MM.1S (cell line): ENCODE measurements at regions not wholly inside any gene's neighbourhood (a gene's known extent, or its start where the extent isn't known, plus 50 kb on each side); places are given as distances from the start of the nearest gene placed in this dataset.

Experiments
- DNase-seq: peaks from one replicate; pipeline ENCODE4 v3.0.0-alpha.2; 2015
- H2AFZ ChIP-seq: fragments of 300-600 bp; sonication (generic); 2 replicates; pipeline ENCODE4 v1.6.0; 2016; ENCODE audit warnings: antibody characterized with exemption, low read length
- H3F3A ChIP-seq: fragments of 300-600 bp; sonication (generic); 2 replicates; pipeline ENCODE4 v1.6.1; 2016; ENCODE audit warnings: mild to moderate bottlenecking, antibody characterized with exemption, low read length, moderate library complexity, mixed read lengths; ENCODE audit not compliant: insufficient read depth
- H3K27ac ChIP-seq: fragments of 300-600 bp; sonication (generic); 2 replicates; pipeline ENCODE4 v1.5.1; 2016; ENCODE audit warnings: mild to moderate bottlenecking, low read length
- H3K27me3 ChIP-seq: fragments of 300-600 bp; sonication (generic); replicated peaks from 2 replicates; pipeline ENCODE4 v1.6.0; 2016; ENCODE audit warnings: low read length; ENCODE audit not compliant: insufficient read depth
- H3K36me3 ChIP-seq: fragments of 300-600 bp; sonication (generic); replicated peaks from 2 replicates; pipeline ENCODE4 v1.6.1; 2016; ENCODE audit warnings: mild to moderate bottlenecking, low read length, mixed read lengths; ENCODE audit not compliant: insufficient read depth
- H3K4me1 ChIP-seq: fragments of 300-600 bp; sonication (generic); 2 replicates; pipeline ENCODE4 v1.6.1; 2016; ENCODE audit warnings: low read length, mixed read lengths
- H3K4me2 ChIP-seq: fragments of 300-600 bp; sonication (generic); 2 replicates; pipeline ENCODE4 v1.6.0; 2016; ENCODE audit warnings: low read depth, low read length
- H3K4me3 ChIP-seq: fragments of 300-600 bp; sonication (generic); 2 replicates; pipeline ENCODE4 v1.5.1; 2016; ENCODE audit warnings: low read length, mixed read lengths
- H3K79me2 ChIP-seq: fragments of 300-600 bp; sonication (generic); 2 replicates; pipeline ENCODE4 v1.6.1; 2016; ENCODE audit warnings: mixed run types, low read length, mixed read lengths
- H3K9ac ChIP-seq: fragments of 300-600 bp; sonication (generic); 2 replicates; pipeline ENCODE4 v1.6.1; 2016; ENCODE audit warnings: low read length, mixed read lengths
- H3K9me2 ChIP-seq: fragments of 300-600 bp; sonication (generic); replicated peaks from 2 replicates; pipeline ENCODE4 v1.6.1; 2016; ENCODE audit warnings: mild to moderate bottlenecking, low read length, mixed read lengths; ENCODE audit not compliant: insufficient read depth
- H3K9me3 ChIP-seq: fragments of 300-600 bp; sonication (generic); replicated peaks from 2 replicates; pipeline ENCODE4 v1.6.1; 2016; ENCODE audit warnings: mild to moderate bottlenecking, low read length, mixed read lengths; ENCODE audit not compliant: insufficient read depth
- H4K20me1 ChIP-seq: fragments of 300-600 bp; sonication (generic); 2 replicates; pipeline ENCODE4 v1.6.1; 2016; ENCODE audit warnings: mild to moderate bottlenecking, low read length, moderate library complexity, mixed read lengths; ENCODE audit not compliant: insufficient read depth
- CTCF ChIP-seq: fragments of 300-600 bp; sonication (generic); IDR thresholded peaks from 2 replicates; pipeline ENCODE4 v1.5.1; 2016; ENCODE audit warnings: antibody characterized with exemption, low read length, mixed read lengths
- EZH2 ChIP-seq: fragments of 300-600 bp; sonication (generic); optimal IDR thresholded peaks from 2 replicates; pipeline ENCODE3; 2017; ENCODE audit warnings: low read depth, mild to moderate bottlenecking, antibody characterized with exemption, low read length, mixed read lengths
- EZH2phosphoT487 ChIP-seq: fragments of 300-600 bp; sonication (generic); IDR thresholded peaks from 2 replicates; pipeline ENCODE4 v1.6.1; 2018; ENCODE audit warnings: antibody characterized with exemption, low read length

- Histone ChIP-seq H3K9ac (no peak overlapping the region), H3K9me3 (no peaks in the 10 kb centered on the region), H3K27me3 (no peaks in the 10 kb centered on the region), H3F3A (no peaks in the 10 kb centered on the region), H3K36me3 (no peaks in the 10 kb centered on the region), H4K20me1 (no peaks in the 10 kb centered on the region), H3K4me2 (no peak overlapping the region), H3K27ac (no peak overlapping the region), H3K9me2 (no peaks in the 10 kb centered on the region), H3K4me3 (no peak overlapping the region), H2AFZ (no peak overlapping the region), H3K4me1 (no peaks in the 10 kb centered on the region), H3K79me2 (no peaks in the 10 kb centered on the region)
- TF ChIP-seq CTCF: no peak
- no peak for TF ChIP-seq EZH2
- no peak for TF ChIP-seq EZH2phosphoT487
- no peak for DNase-seq
These were observed 276.5 kb downstream of the PRDM2 start for GRCh38 chr1:13976485-13976884.

- no peak overlapping the region for H3K4me3 ChIP-seq
- H2AFZ ChIP-seq: no peak overlapping the region
- no peaks in the 10 kb centered on the region for H3K36me3 ChIP-seq
- TF ChIP-seq EZH2phosphoT487 (no peak), EZH2 (no peak), CTCF (no peak)
- H3K9ac ChIP-seq: no peak overlapping the region
- no peaks in the 10 kb centered on the region for H3K4me1 ChIP-seq
- H3K79me2 ChIP-seq: no peaks in the 10 kb centered on the region
- DNase-seq: no peak
- no peaks in the 10 kb centered on the region for H3F3A ChIP-seq
- no peak overlapping the region for H3K4me2 ChIP-seq
- H3K27me3 ChIP-seq: no peaks in the 10 kb centered on the region
- no peaks in the 10 kb centered on the region for H4K20me1 ChIP-seq
- H3K9me2 ChIP-seq: no peaks in the 10 kb centered on the region
- H3K27ac ChIP-seq: no peak overlapping the region
- no peaks in the 10 kb centered on the region for H3K9me3 ChIP-seq
These were observed 281.2 kb downstream of the PRDM2 start for GRCh38 chr1:13981142-13981541.

- TF ChIP-seq EZH2: no peak
- TF ChIP-seq CTCF: no peak
- TF ChIP-seq EZH2phosphoT487: no peak
- Histone ChIP-seq H3K9ac (no peak overlapping the region), H3K79me2 (no peaks in the 10 kb centered on the region), H2AFZ (no peak overlapping the region), H3F3A (no peaks in the 10 kb centered on the region), H3K4me3 (no peak overlapping the region), H3K27ac (no peak overlapping the region), H3K9me2 (no peaks in the 10 kb centered on the region), H3K4me2 (no peak overlapping the region), H3K4me1 (no peaks in the 10 kb centered on the region), H3K36me3 (no peaks in the 10 kb centered on the region), H3K9me3 (no peaks in the 10 kb centered on the region), H3K27me3 (no peaks in the 10 kb centered on the region), H4K20me1 (no peaks in the 10 kb centered on the region)
- DNase-seq: no peak
These were observed 283.4 kb downstream of the PRDM2 start for GRCh38 chr1:13983393-13983792.
